Loucy (cell line): ENCODE measurements at regions not wholly inside any gene's neighbourhood (a gene's known extent, or its start where the extent isn't known, plus 50 kb on each side); places are given as distances from the start of the nearest gene placed in this dataset.

Experiments
- EZH2phosphoT487 ChIP-seq: fragments of 200-600 bp; IDR thresholded peaks from 2 replicates; pipeline ENCODE4 v1.6.1; 2018; ENCODE audit warnings: antibody characterized with exemption, mild to moderate bottlenecking, moderate library complexity, borderline replicate concordance
- TF ChIP-seq, protein P1 (sequence below): fragments of 200-600 bp; sonication (generic); conservative IDR thresholded peaks from 2 replicates; pipeline ENCODE4 v1.5.1; 2014; ENCODE audit warnings: mild to moderate bottlenecking, antibody characterized with exemption, low read length

DNA sequence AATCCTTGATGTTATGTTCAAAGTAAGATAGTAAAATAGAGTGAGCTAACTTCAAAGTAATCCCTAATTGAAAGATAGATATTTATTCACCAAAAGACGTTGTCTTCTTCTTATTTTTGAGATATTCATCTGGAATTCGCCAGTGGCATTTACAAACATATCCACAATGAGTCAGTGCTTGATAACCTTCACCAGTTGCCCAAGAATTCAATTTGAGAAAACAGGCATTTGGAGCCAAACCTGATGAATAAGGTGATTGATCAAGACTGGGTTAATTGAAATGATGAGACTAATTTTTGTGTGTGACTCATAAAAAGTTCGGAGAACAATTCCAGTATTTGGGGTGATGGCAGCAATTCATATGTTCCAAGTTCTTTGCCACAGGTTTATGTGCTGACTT, 344.0 kb downstream of the ARL4A start:
- TF ChIP-seq, protein P1, sequence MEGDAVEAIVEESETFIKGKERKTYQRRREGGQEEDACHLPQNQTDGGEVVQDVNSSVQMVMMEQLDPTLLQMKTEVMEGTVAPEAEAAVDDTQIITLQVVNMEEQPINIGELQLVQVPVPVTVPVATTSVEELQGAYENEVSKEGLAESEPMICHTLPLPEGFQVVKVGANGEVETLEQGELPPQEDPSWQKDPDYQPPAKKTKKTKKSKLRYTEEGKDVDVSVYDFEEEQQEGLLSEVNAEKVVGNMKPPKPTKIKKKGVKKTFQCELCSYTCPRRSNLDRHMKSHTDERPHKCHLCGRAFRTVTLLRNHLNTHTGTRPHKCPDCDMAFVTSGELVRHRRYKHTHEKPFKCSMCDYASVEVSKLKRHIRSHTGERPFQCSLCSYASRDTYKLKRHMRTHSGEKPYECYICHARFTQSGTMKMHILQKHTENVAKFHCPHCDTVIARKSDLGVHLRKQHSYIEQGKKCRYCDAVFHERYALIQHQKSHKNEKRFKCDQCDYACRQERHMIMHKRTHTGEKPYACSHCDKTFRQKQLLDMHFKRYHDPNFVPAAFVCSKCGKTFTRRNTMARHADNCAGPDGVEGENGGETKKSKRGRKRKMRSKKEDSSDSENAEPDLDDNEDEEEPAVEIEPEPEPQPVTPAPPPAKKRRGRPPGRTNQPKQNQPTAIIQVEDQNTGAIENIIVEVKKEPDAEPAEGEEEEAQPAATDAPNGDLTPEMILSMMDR: no peak
- no peak for TF ChIP-seq EZH2phosphoT487
